ENCODE measurements at regions not wholly inside any gene's neighbourhood (a gene's known extent, or its start where the extent isn't known, plus 50 kb on each side); places are given as distances from the start of the nearest gene placed in this dataset.

GRCh38 chr17:54834086-54834485 lies 66.6 kb upstream of the TOM1L1 start:
- H3K4me3 ChIP-seq (ENCODE audit: low read length), result no peak overlapping the region
- DNase-seq (ENCODE audit: low read depth), result no peak
- TF ChIP-seq CTCF (conservative IDR thresholded peaks at IDR 0.05; ENCODE audit: low read length), result no peak

- no peak for TF ChIP-seq CTCF (conservative IDR thresholded peaks at IDR 0.05; ENCODE audit: low read length)
- no peak for DNase-seq (ENCODE audit: low read depth)
Measured at GRCh38 chr17:54835015-54835414, 65.6 kb upstream of the TOM1L1 start.

GRCh38 chr17:54836723-54837462 lies 63.8 kb upstream of the TOM1L1 start:
- DNase-seq (ENCODE audit: low read depth), result no peak
- TF ChIP-seq CTCF (conservative IDR thresholded peaks at IDR 0.05; ENCODE audit: low read length), result no peak
- no peak overlapping the region for H3K4me3 ChIP-seq (ENCODE audit: low read length)

More at GRCh38 chr17:54835015-54835414, 65.6 kb upstream of the TOM1L1 start:
- H3K4me3 ChIP-seq (ENCODE audit: low read length), result no peak overlapping the region

GRCh38 chr17:54838651-54839421 lies 61.8 kb upstream of the TOM1L1 start:
- DNase-seq (ENCODE audit: low read depth), result no peak
- TF ChIP-seq CTCF (conservative IDR thresholded peaks at IDR 0.05; ENCODE audit: low read length), result no peak
- no peak overlapping the region for H3K4me3 ChIP-seq (ENCODE audit: low read length)

GRCh38 chr17:54839447-54839846 lies 61.2 kb upstream of the TOM1L1 start:
- H3K4me3 ChIP-seq (ENCODE audit: low read length), result no peak overlapping the region
- no peak for TF ChIP-seq CTCF (conservative IDR thresholded peaks at IDR 0.05; ENCODE audit: low read length)
- no peak for DNase-seq (ENCODE audit: low read depth)

- no peak overlapping the region for H3K4me3 ChIP-seq (ENCODE audit: low read length)
- TF ChIP-seq CTCF (conservative IDR thresholded peaks at IDR 0.05; ENCODE audit: low read length), result no peak
- no peak for DNase-seq (ENCODE audit: low read depth)
Measured at GRCh38 chr17:54840885-54841591, 59.6 kb upstream of the TOM1L1 start.

Data from AG10803 (cell line).